ENCODE measurements at regions not wholly inside any gene's neighbourhood (a gene's known extent, or its start where the extent isn't known, plus 50 kb on each side); places are given as distances from the start of the nearest gene placed in this dataset.

- in situ Hi-C loops (cut with HindIII; ENCODE audit: low sequenced_read_pairs) = no loop called here
- no peak for DNase-seq (ENCODE audit: low read depth)
- no peak overlapping the region for H3K4me3 ChIP-seq (ENCODE audit: low read depth, low read length)
- no peak for TF ChIP-seq CTCF (IDR thresholded peaks at IDR 0.05; ENCODE audit: low read depth, low read length, missing control alignments)
These were observed 133.1 kb upstream of the FOXA2 start for GRCh38 chr20:22717466-22717865.

DNA sequence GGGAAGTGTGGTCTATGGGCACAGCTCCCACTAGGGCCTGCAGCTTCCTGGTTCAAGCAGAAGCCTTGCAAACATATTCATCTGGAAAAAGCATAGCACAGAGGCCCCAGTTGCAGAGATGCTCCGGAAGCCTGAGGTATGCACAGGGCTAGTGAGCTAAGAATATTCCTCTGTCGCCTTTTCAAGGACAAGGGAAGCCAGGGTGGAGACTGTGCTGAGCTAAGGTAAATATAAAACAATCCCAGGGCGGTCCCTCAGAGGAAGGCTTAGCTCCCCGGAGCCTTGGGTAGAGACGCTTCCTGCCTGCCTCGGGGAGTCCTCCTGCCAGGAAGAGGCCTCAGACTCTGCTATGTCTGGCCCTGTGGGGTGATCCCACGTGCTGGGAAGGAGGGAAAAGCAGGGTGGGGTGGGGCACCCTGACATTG is 134.8 kb upstream of the FOXA2 start:
- no peak overlapping the region for H3K4me3 ChIP-seq (ENCODE audit: low read depth, low read length)
- no peak for TF ChIP-seq CTCF (IDR thresholded peaks at IDR 0.05; ENCODE audit: low read depth, low read length, missing control alignments)
- in situ Hi-C loops (cut with HindIII; ENCODE audit: low sequenced_read_pairs) = no loop called here
- no peak for DNase-seq (ENCODE audit: low read depth)

GRCh38 chr20:22720206-22720605 is 135.8 kb upstream of the FOXA2 start:
- no peak for DNase-seq (ENCODE audit: low read depth)
- in situ Hi-C loops (cut with HindIII; ENCODE audit: low sequenced_read_pairs) = no loop called here
- TF ChIP-seq CTCF (IDR thresholded peaks at IDR 0.05; ENCODE audit: low read depth, low read length, missing control alignments) = no peak
- no peak overlapping the region for H3K4me3 ChIP-seq (ENCODE audit: low read depth, low read length)

DNA sequence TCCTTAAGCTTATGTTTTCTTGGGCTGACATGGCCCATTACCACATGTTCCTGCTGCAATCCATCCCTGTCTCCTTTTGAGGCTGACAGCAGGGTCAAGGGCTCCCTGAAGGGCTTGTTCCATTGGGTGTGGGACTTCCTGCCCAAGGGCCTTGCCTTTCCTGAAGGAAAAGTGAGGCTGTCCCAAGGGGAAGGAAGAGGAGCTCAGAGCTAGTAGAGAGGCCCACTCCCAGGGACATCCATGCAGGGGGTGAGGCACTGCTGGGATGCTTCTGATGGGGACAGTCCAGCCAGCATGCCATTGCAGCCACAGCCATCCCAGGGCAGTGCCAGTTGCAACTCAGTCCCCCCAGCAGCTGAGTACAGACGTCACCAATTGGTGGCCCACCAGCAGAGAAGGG is 138.4 kb upstream of the FOXA2 start:
- in situ Hi-C loops (cut with HindIII; ENCODE audit: low sequenced_read_pairs) = no loop called here
- no peak for DNase-seq (ENCODE audit: low read depth)

DNA sequence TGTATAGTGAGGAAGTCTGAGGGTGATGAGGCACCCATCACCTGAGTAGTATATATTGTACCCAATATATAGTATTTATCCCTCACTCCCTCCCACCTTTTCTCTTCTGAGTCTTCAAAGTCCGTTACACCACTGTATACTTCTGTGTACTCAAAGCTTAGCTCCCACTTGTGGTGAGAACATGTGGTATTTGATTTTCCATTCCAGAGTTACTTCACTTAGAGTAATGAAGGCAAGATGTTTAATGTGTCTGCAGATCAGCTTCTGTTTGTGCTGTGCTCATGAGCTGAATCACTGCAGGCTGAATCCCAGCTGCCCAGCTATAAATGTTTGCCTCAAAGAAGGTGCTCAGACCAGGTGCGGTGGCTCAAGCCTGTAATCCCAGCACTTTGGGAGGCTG is 139.3 kb upstream of the FOXA2 start:
- no peak for DNase-seq (ENCODE audit: low read depth)
- no peak overlapping the region for H3K4me3 ChIP-seq (ENCODE audit: low read depth, low read length)
- TF ChIP-seq CTCF (IDR thresholded peaks at IDR 0.05; ENCODE audit: low read depth, low read length, missing control alignments) = no peak
- in situ Hi-C loops (cut with HindIII; ENCODE audit: low sequenced_read_pairs) = no loop called here

More for the DNA sequence above, 138.4 kb upstream of the FOXA2 start:
- TF ChIP-seq CTCF (IDR thresholded peaks at IDR 0.05; ENCODE audit: low read depth, low read length, missing control alignments) = no peak
- H3K4me3 ChIP-seq (ENCODE audit: low read depth, low read length) = no peak overlapping the region

DNA sequence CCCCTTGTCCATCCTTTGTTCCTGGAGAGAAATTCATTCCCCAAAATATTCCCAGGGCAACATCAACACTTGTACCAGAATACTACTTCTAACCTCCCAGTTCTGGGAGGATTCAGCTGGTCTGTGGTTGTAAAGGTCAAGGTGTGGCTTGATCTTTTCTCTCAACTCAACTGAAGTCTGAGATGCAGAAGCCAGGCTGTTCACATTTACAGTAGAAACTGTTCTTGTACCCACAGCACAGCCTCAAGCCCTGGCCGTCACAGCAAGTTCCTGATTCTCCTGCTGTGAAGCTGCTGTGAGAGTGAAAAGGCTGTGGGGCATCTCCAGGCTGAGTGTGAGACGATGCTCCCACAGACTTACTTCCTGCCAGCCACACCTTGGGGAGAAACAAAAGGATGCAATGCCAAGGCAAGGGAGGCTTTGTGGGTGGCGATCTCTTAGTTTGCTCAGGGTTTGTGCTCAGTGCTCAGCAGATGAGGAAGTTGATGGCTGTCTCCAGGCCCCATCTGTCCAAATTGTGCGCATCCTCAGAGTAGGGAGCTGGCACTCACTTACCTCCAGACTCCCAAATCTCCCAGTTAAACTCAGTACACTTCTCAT is 143.9 kb upstream of the FOXA2 start:
- no peak for TF ChIP-seq CTCF (IDR thresholded peaks at IDR 0.05; ENCODE audit: low read depth, low read length, missing control alignments)
- in situ Hi-C loops (cut with HindIII; ENCODE audit: low sequenced_read_pairs) = no loop called here

More for the DNA sequence above, 143.9 kb upstream of the FOXA2 start:
- H3K4me3 ChIP-seq (ENCODE audit: low read depth, low read length) = no peak overlapping the region
- no peak for DNase-seq (ENCODE audit: low read depth)
